ENCODE measurements at regions not wholly inside any gene's neighbourhood (a gene's known extent, or its start where the extent isn't known, plus 50 kb on each side); places are given as distances from the start of the nearest gene placed in this dataset.
A peak's percentile ranks its signal among the peaks of the same experiment; 100 is the strongest.

GRCh38 chr13:74620308-74620707 is 486.1 kb upstream of the KLF12 start:
- no peaks in the 10 kb centered on the region for H3K4me1 ChIP-seq
- H3K27me3 ChIP-seq (ENCODE audit: low read depth), result no peaks in the 10 kb centered on the region
- no peaks in the 10 kb centered on the region for H3K36me3 ChIP-seq (replicated peaks)
- in situ Hi-C loops (cut with MboI; ENCODE audit: low sequenced_read_pairs), result no loop called here
- DNase-seq (ENCODE audit: low spot score in 2 of 2), result no peak
- no peaks in the 10 kb centered on the region for H3K9me3 ChIP-seq
- H3K4me3 ChIP-seq, result no peak overlapping the region

GRCh38 chr13:74597526-74597925 is 463.3 kb upstream of the KLF12 start:
- in situ Hi-C loops (cut with MboI; ENCODE audit: low sequenced_read_pairs), result no loop called here
- Histone ChIP-seq H3K36me3 (replicated peaks) (no peaks in the 10 kb centered on the region), H3K4me3 (no peak overlapping the region)

GRCh38 chr13:74596691-74597090 is 462.5 kb upstream of the KLF12 start:
- in situ Hi-C loops (cut with MboI; ENCODE audit: low sequenced_read_pairs), result no loop called here
- no peaks in the 10 kb centered on the region; the same call in 1 of the 2 replicates for H3K27me3 ChIP-seq (ENCODE audit: low read depth)
- DNase-seq (ENCODE audit: low spot score in 2 of 2), result no peak
- H3K4me3 ChIP-seq, result no peak overlapping the region
- no peaks in the 10 kb centered on the region for H3K9me3 ChIP-seq
- no peaks in the 10 kb centered on the region for H3K4me1 ChIP-seq
- H3K36me3 ChIP-seq (replicated peaks), result no peaks in the 10 kb centered on the region

More at GRCh38 chr13:74597526-74597925, 463.3 kb upstream of the KLF12 start:
- Histone ChIP-seq H3K9me3 (no peaks in the 10 kb centered on the region), H3K4me1 (no peaks in the 10 kb centered on the region), H3K27me3 (ENCODE audit: low read depth) (no peaks in the 10 kb centered on the region; the same call in 1 of the 2 replicates)
- no peak for DNase-seq (ENCODE audit: low spot score in 2 of 2)

- Histone ChIP-seq H3K4me1 (no peaks in the 10 kb centered on the region), H3K27me3 (ENCODE audit: low read depth) (no peaks in the 10 kb centered on the region; the same call in 1 of the 2 replicates), H3K9me3 (no peaks in the 10 kb centered on the region), H3K4me3 (no peak overlapping the region), H3K36me3 (replicated peaks) (no peaks in the 10 kb centered on the region)
- no peak for DNase-seq (ENCODE audit: low spot score in 2 of 2)
- in situ Hi-C loops (cut with MboI; ENCODE audit: low sequenced_read_pairs), result no loop called here
Measured at GRCh38 chr13:74593688-74594087, 459.5 kb upstream of the KLF12 start.

GRCh38 chr13:74586847-74587246 is 452.6 kb upstream of the KLF12 start:
- no peaks in the 10 kb centered on the region for H3K27me3 ChIP-seq (ENCODE audit: low read depth)
- in situ Hi-C loops (cut with MboI; ENCODE audit: low sequenced_read_pairs), result no loop called here
- no peak overlapping the region for H3K4me3 ChIP-seq
- no peaks in the 10 kb centered on the region for H3K4me1 ChIP-seq
- no peaks in the 10 kb centered on the region for H3K36me3 ChIP-seq (replicated peaks)
- H3K9me3 ChIP-seq, result no peaks in the 10 kb centered on the region
- DNase-seq (ENCODE audit: low spot score in 2 of 2), result no peak

- Histone ChIP-seq H3K4me1 (no peaks in the 10 kb centered on the region), H3K9me3 (no peaks in the 10 kb centered on the region), H3K27me3 (ENCODE audit: low read depth) (no peaks in the 10 kb centered on the region), H3K36me3 (replicated peaks) (no peaks in the 10 kb centered on the region), H3K4me3 (no peak overlapping the region)
- in situ Hi-C loops (cut with MboI; ENCODE audit: low sequenced_read_pairs), result no loop called here
- no peak for DNase-seq (ENCODE audit: low spot score in 2 of 2)
Measured at GRCh38 chr13:74576420-74576819, 442.2 kb upstream of the KLF12 start.

GRCh38 chr13:74575729-74576125 is 441.5 kb upstream of the KLF12 start:
- no peak overlapping the region for H3K4me3 ChIP-seq
- H3K27me3 ChIP-seq (ENCODE audit: low read depth), result no peaks in the 10 kb centered on the region
- in situ Hi-C loops (cut with MboI; ENCODE audit: low sequenced_read_pairs), result no loop called here
- no peaks in the 10 kb centered on the region for H3K4me1 ChIP-seq
- H3K9me3 ChIP-seq, result no peaks in the 10 kb centered on the region
- DNase-seq (ENCODE audit: low spot score in 2 of 2), result no peak
- H3K36me3 ChIP-seq (replicated peaks), result no peaks in the 10 kb centered on the region

GRCh38 chr13:74574964-74575728 is 440.9 kb upstream of the KLF12 start:
- H3K9me3 ChIP-seq, result no peaks in the 10 kb centered on the region
- H3K4me1 ChIP-seq, result no peaks in the 10 kb centered on the region
- no peak for DNase-seq (ENCODE audit: low spot score in 2 of 2)
- in situ Hi-C loops (cut with MboI; ENCODE audit: low sequenced_read_pairs), result no loop called here
- H3K36me3 ChIP-seq (replicated peaks), result no peaks in the 10 kb centered on the region
- no peaks in the 10 kb centered on the region for H3K27me3 ChIP-seq (ENCODE audit: low read depth)
- H3K4me3 ChIP-seq, result no peak overlapping the region

GRCh38 chr13:74573654-74574053 is 439.4 kb upstream of the KLF12 start:
- in situ Hi-C loops (cut with MboI; ENCODE audit: low sequenced_read_pairs), result no loop called here
- no peak overlapping the region for H3K4me3 ChIP-seq
- H3K4me1 ChIP-seq, result no peaks in the 10 kb centered on the region
- DNase-seq (ENCODE audit: low spot score in 2 of 2), result peak in 1 of 2 experiments; percentile 42
- no peaks in the 10 kb centered on the region for H3K36me3 ChIP-seq (replicated peaks)
- H3K27me3 ChIP-seq (ENCODE audit: low read depth), result no peaks in the 10 kb centered on the region
- H3K9me3 ChIP-seq, result no peaks in the 10 kb centered on the region

- Histone ChIP-seq H3K36me3 (replicated peaks) (no peaks in the 10 kb centered on the region), H3K4me1 (no peaks in the 10 kb centered on the region), H3K4me3 (no peak overlapping the region), H3K9me3 (no peaks in the 10 kb centered on the region), H3K27me3 (ENCODE audit: low read depth) (no peaks in the 10 kb centered on the region)
- no peak for DNase-seq (ENCODE audit: low spot score in 2 of 2)
- in situ Hi-C loops (cut with MboI; ENCODE audit: low sequenced_read_pairs), result no loop called here
Measured at GRCh38 chr13:74571811-74572210, 437.6 kb upstream of the KLF12 start.

GRCh38 chr13:74570834-74571233 is 436.6 kb upstream of the KLF12 start:
- no peak for DNase-seq (ENCODE audit: low spot score in 2 of 2)
- in situ Hi-C loops (cut with MboI; ENCODE audit: low sequenced_read_pairs), result no loop called here

GRCh38 chr13:74570046-74570445 is 435.8 kb upstream of the KLF12 start:
- Histone ChIP-seq H3K4me1 (no peaks in the 10 kb centered on the region), H3K36me3 (replicated peaks) (no peaks in the 10 kb centered on the region), H3K27me3 (ENCODE audit: low read depth) (no peaks in the 10 kb centered on the region), H3K4me3 (no peak overlapping the region), H3K9me3 (no peaks in the 10 kb centered on the region)
- in situ Hi-C loops (cut with MboI; ENCODE audit: low sequenced_read_pairs), result no loop called here
- no peak for DNase-seq (ENCODE audit: low spot score in 2 of 2)

More at GRCh38 chr13:74570834-74571233, 436.6 kb upstream of the KLF12 start:
- H3K9me3 ChIP-seq, result no peaks in the 10 kb centered on the region
- no peak overlapping the region for H3K4me3 ChIP-seq
- H3K4me1 ChIP-seq, result no peaks in the 10 kb centered on the region
- no peaks in the 10 kb centered on the region for H3K36me3 ChIP-seq (replicated peaks)
- H3K27me3 ChIP-seq (ENCODE audit: low read depth), result no peaks in the 10 kb centered on the region

GRCh38 chr13:74569251-74569650 is 435.0 kb upstream of the KLF12 start:
- Histone ChIP-seq H3K27me3 (ENCODE audit: low read depth) (no peaks in the 10 kb centered on the region), H3K4me3 (no peak overlapping the region), H3K4me1 (no peaks in the 10 kb centered on the region), H3K36me3 (replicated peaks) (no peaks in the 10 kb centered on the region), H3K9me3 (no peaks in the 10 kb centered on the region)
- DNase-seq (ENCODE audit: low spot score in 2 of 2), result no peak
- in situ Hi-C loops (cut with MboI; ENCODE audit: low sequenced_read_pairs), result no loop called here

GRCh38 chr13:74567485-74567884 is 433.3 kb upstream of the KLF12 start:
- Histone ChIP-seq H3K27me3 (ENCODE audit: low read depth) (no peaks in the 10 kb centered on the region), H3K4me1 (no peaks in the 10 kb centered on the region), H3K4me3 (no peak overlapping the region), H3K36me3 (replicated peaks) (no peaks in the 10 kb centered on the region), H3K9me3 (no peaks in the 10 kb centered on the region)
- in situ Hi-C loops (cut with MboI; ENCODE audit: low sequenced_read_pairs), result no loop called here
- no peak for DNase-seq (ENCODE audit: low spot score in 2 of 2)

- DNase-seq (ENCODE audit: low spot score in 2 of 2), result no peak
- H3K4me1 ChIP-seq, result no peaks in the 10 kb centered on the region
- H3K9me3 ChIP-seq, result no peaks in the 10 kb centered on the region
- no peak overlapping the region for H3K4me3 ChIP-seq
- in situ Hi-C loops (cut with MboI; ENCODE audit: low sequenced_read_pairs), result no loop called here
- no peaks in the 10 kb centered on the region for H3K27me3 ChIP-seq (ENCODE audit: low read depth)
- no peaks in the 10 kb centered on the region for H3K36me3 ChIP-seq (replicated peaks)
Measured at GRCh38 chr13:74562381-74562780, 428.2 kb upstream of the KLF12 start.
